ENCODE measurements at regions not wholly inside any gene's neighbourhood (a gene's known extent, or its start where the extent isn't known, plus 50 kb on each side); places are given as distances from the start of the nearest gene placed in this dataset.

DNA sequence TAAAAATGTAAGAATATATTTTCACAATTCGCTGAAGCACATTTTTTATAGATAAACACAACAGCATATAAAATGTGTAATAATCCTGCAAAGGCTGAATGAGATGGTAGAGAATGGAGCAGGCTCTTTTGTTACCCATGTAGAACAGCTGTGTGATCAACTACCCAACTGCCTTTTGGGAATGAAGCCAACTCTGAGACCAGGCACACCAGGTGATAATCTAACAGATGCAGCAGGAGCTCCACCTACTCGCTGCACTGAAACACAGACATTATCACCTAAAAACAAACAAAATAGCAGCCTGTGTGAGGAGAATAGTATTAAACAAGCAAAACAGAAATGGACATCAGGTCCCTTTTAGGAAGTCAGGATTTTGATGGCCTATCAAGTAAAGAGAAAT is 183.3 kb downstream of the CCDC59 start:
- Histone ChIP-seq H3K4me3 (ENCODE audit: low read depth in 2 of 2, low read length in 2 of 2) (no peak overlapping the region), H3K27ac (ENCODE audit: low read length) (no peak overlapping the region), H3K36me3 (ENCODE audit: control insufficient read depth, insufficient read depth, low read length) (no peaks in the 10 kb centered on the region), H3K4me1 (ENCODE audit: control insufficient read depth, insufficient read depth, low read length) (no peaks in the 10 kb centered on the region), H3K9me3 (ENCODE audit: control insufficient read depth, insufficient read depth, low read depth, low read length) (0 out of 2 replicates have a peak, but pooled peaks cover 2% of the 10 kb centered on the region), H3K27me3 (ENCODE audit: control insufficient read depth, insufficient read depth, low read length) (no peaks in the 10 kb centered on the region)
- no TSS peak for BruUV-seq (replicated peaks)
- intact Hi-C loops (cut with micrococcal nuclease; ENCODE audit: unreplicated experiment) = no loop called here
- TF ChIP-seq SIN3A (IDR thresholded peaks at IDR 0.05; ENCODE audit: borderline replicate concordance, insufficient read depth, low read depth, low read length) (no peak), TCF7L2 (IDR thresholded peaks at IDR 0.05; ENCODE audit: low read depth, low read length) (no peak), POLR2AphosphoS5 (IDR thresholded peaks at IDR 0.05; ENCODE audit: low read depth, low read length) (no peak), CTCF (IDR thresholded peaks at IDR 0.05) (no peak)
- TF ChIP-seq, protein P1, sequence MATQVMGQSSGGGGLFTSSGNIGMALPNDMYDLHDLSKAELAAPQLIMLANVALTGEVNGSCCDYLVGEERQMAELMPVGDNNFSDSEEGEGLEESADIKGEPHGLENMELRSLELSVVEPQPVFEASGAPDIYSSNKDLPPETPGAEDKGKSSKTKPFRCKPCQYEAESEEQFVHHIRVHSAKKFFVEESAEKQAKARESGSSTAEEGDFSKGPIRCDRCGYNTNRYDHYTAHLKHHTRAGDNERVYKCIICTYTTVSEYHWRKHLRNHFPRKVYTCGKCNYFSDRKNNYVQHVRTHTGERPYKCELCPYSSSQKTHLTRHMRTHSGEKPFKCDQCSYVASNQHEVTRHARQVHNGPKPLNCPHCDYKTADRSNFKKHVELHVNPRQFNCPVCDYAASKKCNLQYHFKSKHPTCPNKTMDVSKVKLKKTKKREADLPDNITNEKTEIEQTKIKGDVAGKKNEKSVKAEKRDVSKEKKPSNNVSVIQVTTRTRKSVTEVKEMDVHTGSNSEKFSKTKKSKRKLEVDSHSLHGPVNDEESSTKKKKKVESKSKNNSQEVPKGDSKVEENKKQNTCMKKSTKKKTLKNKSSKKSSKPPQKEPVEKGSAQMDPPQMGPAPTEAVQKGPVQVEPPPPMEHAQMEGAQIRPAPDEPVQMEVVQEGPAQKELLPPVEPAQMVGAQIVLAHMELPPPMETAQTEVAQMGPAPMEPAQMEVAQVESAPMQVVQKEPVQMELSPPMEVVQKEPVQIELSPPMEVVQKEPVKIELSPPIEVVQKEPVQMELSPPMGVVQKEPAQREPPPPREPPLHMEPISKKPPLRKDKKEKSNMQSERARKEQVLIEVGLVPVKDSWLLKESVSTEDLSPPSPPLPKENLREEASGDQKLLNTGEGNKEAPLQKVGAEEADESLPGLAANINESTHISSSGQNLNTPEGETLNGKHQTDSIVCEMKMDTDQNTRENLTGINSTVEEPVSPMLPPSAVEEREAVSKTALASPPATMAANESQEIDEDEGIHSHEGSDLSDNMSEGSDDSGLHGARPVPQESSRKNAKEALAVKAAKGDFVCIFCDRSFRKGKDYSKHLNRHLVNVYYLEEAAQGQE (IDR thresholded peaks at IDR 0.05; ENCODE audit: insufficient read depth in 1 of 2, low read depth in 2 of 2, low read length in 1 of 2) = no peak
- POLR2A ChIA-PET = no interaction called here
- ATAC-seq = no peak
- in situ Hi-C loops (cut with HindIII; ENCODE audit: low pct_unique_long_range_greater_than_20kb, low sequenced_read_pairs) = no loop called here
- CTCF ChIA-PET = no interaction called here
- DNase-seq (ENCODE audit: low read depth, low spot score) = no peak

- no peak overlapping the region for H3K4me3 ChIP-seq (ENCODE audit: low read depth in 2 of 2, low read length in 2 of 2)
- CTCF ChIA-PET = no interaction called here
- no TSS peak for BruUV-seq (replicated peaks)
- no peak for DNase-seq (ENCODE audit: low read depth, low spot score)
- H3K9me3 ChIP-seq (ENCODE audit: control insufficient read depth, insufficient read depth, low read depth, low read length) = 0 out of 2 replicates have a peak, but pooled peaks cover 2% of the 10 kb centered on the region
- intact Hi-C loops (cut with micrococcal nuclease; ENCODE audit: unreplicated experiment) (no loop called here), in situ Hi-C loops (cut with HindIII; ENCODE audit: low pct_unique_long_range_greater_than_20kb, low sequenced_read_pairs) (no loop called here)
- no peak for TF ChIP-seq TCF7L2 (IDR thresholded peaks at IDR 0.05; ENCODE audit: low read depth, low read length)
- TF ChIP-seq POLR2AphosphoS5 (IDR thresholded peaks at IDR 0.05; ENCODE audit: low read depth, low read length) = no peak
- no peak for TF ChIP-seq CTCF (IDR thresholded peaks at IDR 0.05)
- TF ChIP-seq, protein P1 (IDR thresholded peaks at IDR 0.05; ENCODE audit: insufficient read depth in 1 of 2, low read depth in 2 of 2, low read length in 1 of 2) = no peak
- H3K4me1 ChIP-seq (ENCODE audit: control insufficient read depth, insufficient read depth, low read length) = no peaks in the 10 kb centered on the region
- POLR2A ChIA-PET = no interaction called here
- H3K27ac ChIP-seq (ENCODE audit: low read length) = no peak overlapping the region
- no peaks in the 10 kb centered on the region for H3K36me3 ChIP-seq (ENCODE audit: control insufficient read depth, insufficient read depth, low read length)
- no peak for ATAC-seq
- no peaks in the 10 kb centered on the region for H3K27me3 ChIP-seq (ENCODE audit: control insufficient read depth, insufficient read depth, low read length)
These were observed 183.8 kb downstream of the CCDC59 start for GRCh38 chr12:82174383-82174782.
